Stomach smooth muscle (tissue), 2 donors: ENCODE measurements at regions not wholly inside any gene's neighbourhood (a gene's known extent, or its start where the extent isn't known, plus 50 kb on each side); places are given as distances from the start of the nearest gene placed in this dataset.

Experiments used
- H3K27ac ChIP-seq: one replicate; pipeline ENCODE4 v1.7.0; 2013; ENCODE audit warnings: mild to moderate bottlenecking, low read length, inconsistent platforms
- H3K27me3 ChIP-seq, 2 donors: one replicate each; pipeline ENCODE4 v1.7.0; 2013; ENCODE audit warnings: low read length in 2 of 2; ENCODE audit not compliant: insufficient read depth in 2 of 2, control insufficient read depth in 1 of 2
- H3K36me3 ChIP-seq, 2 donors: one replicate each; pipeline ENCODE4 v1.7.0; 2013; ENCODE audit warnings: low read length in 2 of 2; ENCODE audit not compliant: control insufficient read depth in 2 of 2, insufficient read depth in 2 of 2
- H3K4me1 ChIP-seq: one replicate; pipeline ENCODE4 v1.7.0; 2013; ENCODE audit warnings: low read length; ENCODE audit not compliant: control insufficient read depth, insufficient read depth
- H3K4me3 ChIP-seq, 2 donors: one replicate each; pipeline ENCODE4 v1.7.0; 2013; ENCODE audit warnings: low read length in 2 of 2
- H3K9ac ChIP-seq, 2 donors: one replicate each; pipeline ENCODE4 v1.7.0; 2013; ENCODE audit warnings: low read length in 2 of 2, mild to moderate bottlenecking in 1 of 2
- H3K9me3 ChIP-seq, 2 donors: one replicate each; pipeline ENCODE4 v1.7.0; 2013; ENCODE audit warnings: low read length in 2 of 2; ENCODE audit not compliant: control insufficient read depth in 2 of 2
- donor health status: healthy.
- donor health status: Pancreatic carcinoma.

GRCh38 chr14:97283005-97283403, 485.8 kb downstream of the VRK1 start:
- H3K9me3 ChIP-seq, result no peaks in the 10 kb centered on the region
- H3K27me3 ChIP-seq, result peaks cover 0 to 1% of the 10 kb centered on the region in 2 donors
- no peaks in the 10 kb centered on the region for H3K4me1 ChIP-seq
- H3K36me3 ChIP-seq, result no peaks in the 10 kb centered on the region
- H3K9ac ChIP-seq, result no peak overlapping the region
- no peak overlapping the region for H3K27ac ChIP-seq
- no peak overlapping the region for H3K4me3 ChIP-seq

- H3K4me3 ChIP-seq, result no peak overlapping the region
- H3K9me3 ChIP-seq, result no peaks in the 10 kb centered on the region
- no peak overlapping the region for H3K9ac ChIP-seq
- no peaks in the 10 kb centered on the region for H3K36me3 ChIP-seq
- no peak overlapping the region for H3K27ac ChIP-seq
- no peaks in the 10 kb centered on the region for H3K27me3 ChIP-seq
- H3K4me1 ChIP-seq, result no peaks in the 10 kb centered on the region
These were observed 486.2 kb downstream of the VRK1 start for GRCh38 chr14:97283426-97283825.

GRCh38 chr14:97283841-97284240, 486.7 kb downstream of the VRK1 start:
- Histone ChIP-seq H3K36me3 (no peaks in the 10 kb centered on the region), H3K27me3 (no peaks in the 10 kb centered on the region)

GRCh38 chr14:97287956-97288355, 490.8 kb downstream of the VRK1 start:
- Histone ChIP-seq H3K9me3 (no peaks in the 10 kb centered on the region), H3K27me3 (peaks cover 0 to 3% of the 10 kb centered on the region in 2 donors), H3K4me1 (no peaks in the 10 kb centered on the region), H3K4me3 (no peak overlapping the region), H3K27ac (no peak overlapping the region), H3K9ac (no peak overlapping the region), H3K36me3 (no peaks in the 10 kb centered on the region)

More at GRCh38 chr14:97283841-97284240, 486.7 kb downstream of the VRK1 start:
- Histone ChIP-seq H3K27ac (no peak overlapping the region), H3K4me1 (no peaks in the 10 kb centered on the region), H3K4me3 (no peak overlapping the region), H3K9ac (no peak overlapping the region), H3K9me3 (no peaks in the 10 kb centered on the region)

- Histone ChIP-seq H3K4me3 (no peak overlapping the region), H3K9me3 (no peaks in the 10 kb centered on the region), H3K27me3 (peaks cover 0 to 3% of the 10 kb centered on the region in 2 donors), H3K27ac (no peak overlapping the region), H3K4me1 (no peaks in the 10 kb centered on the region), H3K9ac (no peak overlapping the region), H3K36me3 (no peaks in the 10 kb centered on the region)
These were observed 492.9 kb downstream of the VRK1 start for GRCh38 chr14:97290065-97290464.

DNA sequence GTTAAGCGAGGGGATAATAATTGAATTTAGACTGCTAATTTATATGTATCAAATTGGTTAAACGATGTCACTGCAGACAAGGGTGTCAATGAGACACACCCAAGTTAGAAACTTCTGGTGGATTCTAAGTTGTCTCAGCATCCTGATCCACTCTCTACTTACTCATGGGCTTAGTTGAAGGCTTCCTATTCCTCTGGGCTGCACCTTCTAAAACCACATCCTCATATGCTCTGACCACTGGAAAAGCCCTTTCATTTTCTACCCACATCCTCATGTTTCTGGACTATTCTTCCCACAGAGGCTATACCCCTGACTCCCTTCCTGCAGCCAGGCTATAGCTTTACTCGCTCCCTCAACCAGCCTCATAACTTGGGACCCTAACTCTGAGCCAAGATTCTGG, 493.8 kb downstream of the VRK1 start:
- no peak overlapping the region for H3K27ac ChIP-seq
- H3K36me3 ChIP-seq, result no peaks in the 10 kb centered on the region
- H3K9ac ChIP-seq, result no peak overlapping the region
- peaks cover 0 to 6% of the 10 kb centered on the region in 2 donors for H3K27me3 ChIP-seq
- no peak overlapping the region for H3K4me3 ChIP-seq
- H3K4me1 ChIP-seq, result no peaks in the 10 kb centered on the region
- H3K9me3 ChIP-seq, result no peaks in the 10 kb centered on the region

DNA sequence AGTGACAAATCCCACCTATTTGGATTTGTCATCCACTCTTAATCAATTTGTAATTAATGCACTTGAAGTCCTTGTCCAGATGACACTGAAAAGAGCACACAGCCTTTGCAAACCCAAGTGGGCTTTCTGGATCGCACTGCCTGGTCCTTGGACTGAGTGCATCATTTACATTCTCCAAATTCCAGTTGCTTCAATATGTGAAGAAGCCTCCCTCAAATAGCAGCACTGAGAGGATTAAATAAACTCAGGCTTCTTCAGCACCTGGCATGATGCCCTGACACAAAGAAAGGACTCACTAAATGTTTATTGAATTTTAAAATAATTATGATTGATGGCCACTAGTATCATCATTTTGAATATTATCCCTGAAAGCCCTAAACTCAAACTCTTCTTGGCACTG, 496.5 kb downstream of the VRK1 start:
- Histone ChIP-seq H3K4me1 (no peaks in the 10 kb centered on the region), H3K27me3 (peaks cover 4 to 6% of the 10 kb centered on the region in 2 donors), H3K27ac (no peak overlapping the region), H3K4me3 (no peak overlapping the region), H3K9me3 (no peaks in the 10 kb centered on the region), H3K9ac (no peak overlapping the region), H3K36me3 (no peaks in the 10 kb centered on the region)

DNA sequence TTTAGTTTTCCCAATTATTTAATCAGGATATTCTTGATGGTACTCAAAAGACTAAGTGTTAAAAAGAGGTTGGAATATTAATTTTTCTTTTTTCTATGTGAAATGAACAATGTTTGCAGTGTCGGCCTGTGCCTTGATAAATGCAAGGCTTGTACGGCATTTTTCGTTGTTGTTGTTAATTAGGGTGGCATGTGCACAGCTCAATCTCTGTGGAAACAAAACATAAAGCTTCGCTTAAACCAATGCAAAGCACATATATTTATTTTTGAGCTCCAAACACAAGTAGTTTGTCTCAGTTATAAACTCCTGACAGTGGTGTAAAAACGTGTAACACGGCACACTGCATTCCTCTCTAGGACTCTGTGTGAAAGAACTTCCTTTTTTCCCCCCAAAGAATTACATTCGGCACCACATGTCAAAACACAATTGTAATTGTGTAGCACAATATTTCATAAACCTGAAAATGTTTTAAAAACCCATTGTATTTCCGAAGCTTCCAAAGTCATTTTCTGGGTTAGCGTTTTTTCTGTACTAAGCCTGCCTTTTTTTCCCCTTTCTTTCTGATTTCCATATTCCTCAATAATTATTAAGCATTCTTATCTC, 498.0 kb downstream of the VRK1 start:
- Histone ChIP-seq H3K4me1 (no peaks in the 10 kb centered on the region), H3K36me3 (no peaks in the 10 kb centered on the region), H3K9ac (no peak overlapping the region), H3K27ac (no peak overlapping the region), H3K27me3 (peaks cover 4 to 5% of the 10 kb centered on the region in 2 donors), H3K9me3 (no peaks in the 10 kb centered on the region), H3K4me3 (no peak overlapping the region)

GRCh38 chr14:97296176-97296575, 499.0 kb downstream of the VRK1 start:
- no peaks in the 10 kb centered on the region for H3K9me3 ChIP-seq
- H3K4me1 ChIP-seq, result no peaks in the 10 kb centered on the region
- H3K27ac ChIP-seq, result no peak overlapping the region
- H3K27me3 ChIP-seq, result peaks cover 4 to 6% of the 10 kb centered on the region in 2 donors
- no peak overlapping the region for H3K4me3 ChIP-seq
- H3K9ac ChIP-seq, result no peak overlapping the region
- H3K36me3 ChIP-seq, result no peaks in the 10 kb centered on the region

DNA sequence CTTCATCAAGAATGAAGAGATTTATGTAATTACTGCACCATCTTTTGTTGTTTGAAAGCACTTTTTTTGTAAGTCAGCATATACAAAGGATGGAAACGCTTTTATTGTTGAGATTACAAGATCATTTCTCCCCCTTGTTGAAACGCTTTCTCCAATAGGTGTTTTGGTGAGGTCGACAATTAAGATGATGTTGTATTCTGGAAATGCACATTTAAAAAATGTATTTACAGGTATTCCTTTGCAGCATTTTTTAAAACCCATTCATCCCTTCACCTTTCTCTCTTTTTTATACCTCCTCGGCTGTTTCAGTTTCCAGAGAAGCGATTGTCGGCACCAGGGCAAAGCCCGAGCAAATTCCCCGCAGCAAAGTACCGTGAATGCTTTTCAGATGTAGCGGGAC, 499.9 kb downstream of the VRK1 start:
- no peak overlapping the region for H3K9ac ChIP-seq

DNA sequence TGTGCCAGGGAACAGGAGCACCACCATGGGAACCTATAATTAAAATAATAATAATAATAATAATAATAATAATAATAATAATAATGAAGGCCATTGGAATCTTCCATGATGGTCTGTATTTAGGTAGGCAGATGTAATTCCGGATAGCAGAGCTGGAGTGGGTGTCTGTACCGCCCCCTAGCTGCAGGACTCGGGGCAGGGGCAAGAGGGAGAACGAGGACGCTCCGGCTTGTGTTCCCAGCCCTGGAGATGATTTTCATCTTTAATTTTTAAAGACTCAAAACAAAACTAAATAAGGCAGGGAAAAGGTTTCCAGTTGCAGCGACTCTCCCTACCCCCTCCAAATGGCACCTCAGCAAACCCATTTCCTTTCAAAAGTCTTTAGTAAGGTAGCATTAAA, 501.1 kb downstream of the VRK1 start:
- Histone ChIP-seq H3K4me3 (no peak overlapping the region), H3K27me3 (peaks cover 4 to 6% of the 10 kb centered on the region in 2 donors), H3K27ac (no peak overlapping the region)

More for the DNA sequence above, 499.9 kb downstream of the VRK1 start:
- H3K36me3 ChIP-seq, result no peaks in the 10 kb centered on the region
- no peaks in the 10 kb centered on the region for H3K4me1 ChIP-seq
- H3K27ac ChIP-seq, result no peak overlapping the region
- no peak overlapping the region for H3K4me3 ChIP-seq
- peaks cover 4 to 6% of the 10 kb centered on the region in 2 donors for H3K27me3 ChIP-seq
- no peaks in the 10 kb centered on the region for H3K9me3 ChIP-seq

More for the DNA sequence above, 501.1 kb downstream of the VRK1 start:
- Histone ChIP-seq H3K36me3 (no peaks in the 10 kb centered on the region), H3K9ac (no peak overlapping the region), H3K9me3 (no peaks in the 10 kb centered on the region), H3K4me1 (no peaks in the 10 kb centered on the region)
